ENCODE measurements at regions not wholly inside any gene's neighbourhood (a gene's known extent, or its start where the extent isn't known, plus 50 kb on each side); places are given as distances from the start of the nearest gene placed in this dataset.

GRCh38 chr15:75151214-75152128, 50.2 kb upstream of the C15orf39 start:
- Histone ChIP-seq H3K4me1 (ENCODE audit: control insufficient read depth in 1 of 2, insufficient read depth in 2 of 2, low read length in 2 of 2) (no peaks in the 10 kb centered on the region), H3K36me3 (ENCODE audit: control insufficient read depth in 1 of 2, insufficient read depth in 2 of 2, low read length in 2 of 2) (no peaks in the 10 kb centered on the region), H3K27ac (ENCODE audit: low read length) (no peak overlapping the region), H3K4me3 (ENCODE audit: low read depth in 1 of 2, low read length in 2 of 2) (no peak overlapping the region), H3K9me3 (ENCODE audit: control insufficient read depth in 1 of 2, low read length in 2 of 2) (no peaks in the 10 kb centered on the region), H3K27me3 (ENCODE audit: low read depth, low read length) (no peaks in the 10 kb centered on the region)
